IPS DF 6.9 (cell line): ENCODE measurements at regions not wholly inside any gene's neighbourhood (a gene's known extent, or its start where the extent isn't known, plus 50 kb on each side); places are given as distances from the start of the nearest gene placed in this dataset.

Experiments used
- DNase-seq: peaks from one replicate; pipeline ENCODE4 v3.0.0-alpha.2; 2013; ENCODE audit warnings: low read depth, low spot score
- H3K27ac ChIP-seq: one replicate; pipeline ENCODE4 v1.5.1; 2013; ENCODE audit warnings: low read length, control low read depth
- H3K27me3 ChIP-seq: 2 replicates; pipeline ENCODE4 v1.6.1; 2013; ENCODE audit warnings: mild to moderate bottlenecking, low read length; ENCODE audit not compliant: control insufficient read depth, insufficient read depth
- H3K36me3 ChIP-seq: 2 replicates; pipeline ENCODE4 v1.6.1; 2013; ENCODE audit warnings: low read length; ENCODE audit not compliant: control insufficient read depth, insufficient read depth
- H3K4me1 ChIP-seq: 2 replicates; pipeline ENCODE4 v1.6.1; 2013; ENCODE audit warnings: low read length; ENCODE audit not compliant: control insufficient read depth, insufficient read depth
- H3K4me3 ChIP-seq: 2 replicates; pipeline ENCODE4 v1.5.1; 2013; ENCODE audit warnings: mild to moderate bottlenecking, low read length
- H3K9me3 ChIP-seq: 2 replicates; pipeline ENCODE4 v1.6.1; 2013; ENCODE audit warnings: low read length, inconsistent platforms; ENCODE audit not compliant: control insufficient read depth, insufficient read depth
- WGBS: extraction: QIAGEN DNeasy Blood & Tissue Kit; methylation state at CpG from one replicate; pipeline ENCODE4 v1.1.7; 2013; ENCODE audit warnings: mixed read lengths, missing lambda C conversion rate; ENCODE audit not compliant: insufficient read length, insufficient coverage; 5-methylcytosine and 5-hydroxymethylcytosine counted together

GRCh38 chr4:137711502-137711901 lies 179.2 kb upstream of the PCDH18 start:
- DNase-seq = no peak
- Histone ChIP-seq H3K36me3 (no peaks in the 10 kb centered on the region), H3K4me1 (no peaks in the 10 kb centered on the region), H3K4me3 (no peak overlapping the region), H3K27ac (no peak overlapping the region), H3K9me3 (no peaks in the 10 kb centered on the region), H3K27me3 (no peaks in the 10 kb centered on the region)
- no CpG with 5 or more reads among the region's 2 CpGs for WGBS

- H3K4me3 ChIP-seq = no peak overlapping the region
- H3K36me3 ChIP-seq = no peaks in the 10 kb centered on the region
- WGBS = no CpG with 5 or more reads among the region's 2 CpGs
- no peaks in the 10 kb centered on the region for H3K27me3 ChIP-seq
- H3K27ac ChIP-seq = no peak overlapping the region
- no peaks in the 10 kb centered on the region for H3K9me3 ChIP-seq
- no peaks in the 10 kb centered on the region for H3K4me1 ChIP-seq
- no peak for DNase-seq
Observed at GRCh38 chr4:137707626-137708025, 175.3 kb upstream of the PCDH18 start.

- no peak overlapping the region for H3K4me3 ChIP-seq
- H3K4me1 ChIP-seq = no peaks in the 10 kb centered on the region
- no peaks in the 10 kb centered on the region for H3K36me3 ChIP-seq
- H3K27ac ChIP-seq = no peak overlapping the region
- no peaks in the 10 kb centered on the region for H3K9me3 ChIP-seq
- no peaks in the 10 kb centered on the region for H3K27me3 ChIP-seq
- DNase-seq = no peak
Observed at GRCh38 chr4:137707102-137707620, 174.9 kb upstream of the PCDH18 start.

GRCh38 chr4:137705171-137705783 lies 173.0 kb upstream of the PCDH18 start:
- no CpG with 5 or more reads among the region's 3 CpGs for WGBS
- H3K27ac ChIP-seq = no peak overlapping the region
- no peaks in the 10 kb centered on the region for H3K9me3 ChIP-seq
- H3K4me1 ChIP-seq = no peaks in the 10 kb centered on the region
- H3K4me3 ChIP-seq = no peak overlapping the region
- no peaks in the 10 kb centered on the region for H3K36me3 ChIP-seq
- H3K27me3 ChIP-seq = no peaks in the 10 kb centered on the region
- no peak for DNase-seq

- Histone ChIP-seq H3K27ac (no peak overlapping the region), H3K9me3 (no peaks in the 10 kb centered on the region), H3K4me1 (no peaks in the 10 kb centered on the region), H3K36me3 (no peaks in the 10 kb centered on the region), H3K4me3 (no peak overlapping the region), H3K27me3 (no peaks in the 10 kb centered on the region)
- DNase-seq = no peak
Observed at GRCh38 chr4:137703195-137703594, 170.9 kb upstream of the PCDH18 start.

GRCh38 chr4:137702512-137702911 lies 170.2 kb upstream of the PCDH18 start:
- Histone ChIP-seq H3K27ac (no peak overlapping the region), H3K36me3 (no peaks in the 10 kb centered on the region), H3K9me3 (no peaks in the 10 kb centered on the region), H3K4me3 (no peak overlapping the region), H3K27me3 (no peaks in the 10 kb centered on the region), H3K4me1 (no peaks in the 10 kb centered on the region)
- DNase-seq = no peak
- WGBS = no CpG with 5 or more reads among the region's 2 CpGs

GRCh38 chr4:137701401-137701800 lies 169.1 kb upstream of the PCDH18 start:
- no peaks in the 10 kb centered on the region for H3K27me3 ChIP-seq
- H3K27ac ChIP-seq = no peak overlapping the region
- DNase-seq = no peak
- H3K4me3 ChIP-seq = no peak overlapping the region
- no peaks in the 10 kb centered on the region for H3K9me3 ChIP-seq
- H3K36me3 ChIP-seq = no peaks in the 10 kb centered on the region
- WGBS = no CpG with 5 or more reads among the region's 1 CpG
- H3K4me1 ChIP-seq = no peaks in the 10 kb centered on the region

- H3K27ac ChIP-seq = no peak overlapping the region
Observed at GRCh38 chr4:137700751-137701150, 168.5 kb upstream of the PCDH18 start.

GRCh38 chr4:137700072-137700471 lies 167.8 kb upstream of the PCDH18 start:
- no peak for DNase-seq
- no peak overlapping the region for H3K27ac ChIP-seq
- no peaks in the 10 kb centered on the region for H3K4me1 ChIP-seq
- no peaks in the 10 kb centered on the region for H3K27me3 ChIP-seq
- H3K4me3 ChIP-seq = no peak overlapping the region
- H3K36me3 ChIP-seq = no peaks in the 10 kb centered on the region
- H3K9me3 ChIP-seq = no peaks in the 10 kb centered on the region
- no CpG with 5 or more reads among the region's 1 CpG for WGBS

More at GRCh38 chr4:137700751-137701150, 168.5 kb upstream of the PCDH18 start:
- no peaks in the 10 kb centered on the region for H3K4me1 ChIP-seq
- no peaks in the 10 kb centered on the region for H3K9me3 ChIP-seq
- H3K27me3 ChIP-seq = no peaks in the 10 kb centered on the region
- H3K36me3 ChIP-seq = no peaks in the 10 kb centered on the region
- no peak overlapping the region for H3K4me3 ChIP-seq
- no CpG with 5 or more reads among the region's 4 CpGs for WGBS
- DNase-seq = no peak

GRCh38 chr4:137694138-137694537 lies 161.8 kb upstream of the PCDH18 start:
- Histone ChIP-seq H3K27me3 (no peaks in the 10 kb centered on the region), H3K36me3 (no peaks in the 10 kb centered on the region), H3K4me3 (no peak overlapping the region), H3K27ac (no peak overlapping the region), H3K9me3 (no peaks in the 10 kb centered on the region), H3K4me1 (no peaks in the 10 kb centered on the region)
- DNase-seq = no peak
- no CpG with 5 or more reads among the region's 1 CpG for WGBS

GRCh38 chr4:137693641-137694040 lies 161.3 kb upstream of the PCDH18 start:
- Histone ChIP-seq H3K27me3 (no peaks in the 10 kb centered on the region), H3K27ac (no peak overlapping the region), H3K36me3 (no peaks in the 10 kb centered on the region), H3K9me3 (no peaks in the 10 kb centered on the region), H3K4me1 (no peaks in the 10 kb centered on the region), H3K4me3 (no peak overlapping the region)
- DNase-seq = no peak
- no CpG with 5 or more reads among the region's 1 CpG for whole genome bisulfite sequencing
